HG02981 (cell line): ENCODE measurements at regions not wholly inside any gene's neighbourhood (a gene's known extent, or its start where the extent isn't known, plus 50 kb on each side); places are given as distances from the start of the nearest gene placed in this dataset.

Experiments
- ATAC-seq: cut with Tn5 transposase; IDR thresholded peaks from one replicate; pipeline ENCODE4 v1.9.1; 2021; ENCODE audit warnings: mild to moderate bottlenecking, moderate library complexity; ENCODE audit not compliant: unreplicated experiment

GRCh38 chrX:39381422-39381821, 580.2 kb downstream of the MID1IP1 start:
- ATAC-seq: no peak

- ATAC-seq: no peak
These were observed 583.7 kb downstream of the MID1IP1 start for GRCh38 chrX:39384996-39385395.

GRCh38 chrX:39388730-39389129, 587.5 kb downstream of the MID1IP1 start:
- no peak for ATAC-seq

- no peak for ATAC-seq
These were observed 595.2 kb downstream of the MID1IP1 start for GRCh38 chrX:39396358-39396995.

- no peak for ATAC-seq
These were observed 596.4 kb downstream of the MID1IP1 start for GRCh38 chrX:39397561-39398199.

GRCh38 chrX:39398215-39398962, 597.1 kb downstream of the MID1IP1 start:
- no peak for ATAC-seq

GRCh38 chrX:39398963-39399261, 597.7 kb downstream of the MID1IP1 start:
- no peak for ATAC-seq

- ATAC-seq: no peak
These were observed 598.1 kb downstream of the MID1IP1 start for GRCh38 chrX:39399387-39399786.

- no peak for ATAC-seq
These were observed 600.3 kb downstream of the MID1IP1 start for GRCh38 chrX:39401483-39402110.

GRCh38 chrX:39402158-39402557, 600.9 kb downstream of the MID1IP1 start:
- no peak for ATAC-seq

- ATAC-seq: no peak
These were observed 605.5 kb downstream of the MID1IP1 start for GRCh38 chrX:39406799-39407198.

GRCh38 chrX:39409246-39409917, 608.1 kb downstream of the MID1IP1 start:
- no peak for ATAC-seq

- ATAC-seq: no peak
These were observed 613.1 kb downstream of the MID1IP1 start for GRCh38 chrX:39414290-39414854.

GRCh38 chrX:39416547-39417260, 615.4 kb downstream of the MID1IP1 start:
- ATAC-seq: no peak

- ATAC-seq: no peak
These were observed 617.0 kb downstream of the MID1IP1 start for GRCh38 chrX:39418254-39418704.

GRCh38 chrX:39418731-39419638, 617.7 kb downstream of the MID1IP1 start:
- ATAC-seq: no peak

GRCh38 chrX:39421006-39421405, 619.7 kb downstream of the MID1IP1 start:
- no peak for ATAC-seq

GRCh38 chrX:39425124-39425806, 624.0 kb downstream of the MID1IP1 start:
- ATAC-seq: no peak

GRCh38 chrX:39426101-39426500, 624.8 kb downstream of the MID1IP1 start:
- no peak for ATAC-seq
